ENCODE measurements at regions not wholly inside any gene's neighbourhood (a gene's known extent, or its start where the extent isn't known, plus 50 kb on each side); places are given as distances from the start of the nearest gene placed in this dataset.
A peak's percentile ranks its signal among the peaks of the same experiment; 100 is the strongest.

- no peak for DNase-seq (ENCODE audit: low read depth)
- no peak for TF ChIP-seq CTCF (IDR thresholded peaks at IDR 0.05; ENCODE audit: insufficient read depth, low read depth, low read length, missing control alignments)
- H3K4me3 ChIP-seq (ENCODE audit: low read length), result peak overlapping the region; percentile 76
Measured at GRCh38 chr1:201740670-201741111, 88.3 kb upstream of the IPO9 start.

GRCh38 chr1:201741763-201742342 lies 87.1 kb upstream of the IPO9 start:
- no peak overlapping the region for H3K4me3 ChIP-seq (ENCODE audit: low read length)
- peak; percentile 78 for DNase-seq (ENCODE audit: low read depth)
- no peak for TF ChIP-seq CTCF (IDR thresholded peaks at IDR 0.05; ENCODE audit: insufficient read depth, low read depth, low read length, missing control alignments)

DNA sequence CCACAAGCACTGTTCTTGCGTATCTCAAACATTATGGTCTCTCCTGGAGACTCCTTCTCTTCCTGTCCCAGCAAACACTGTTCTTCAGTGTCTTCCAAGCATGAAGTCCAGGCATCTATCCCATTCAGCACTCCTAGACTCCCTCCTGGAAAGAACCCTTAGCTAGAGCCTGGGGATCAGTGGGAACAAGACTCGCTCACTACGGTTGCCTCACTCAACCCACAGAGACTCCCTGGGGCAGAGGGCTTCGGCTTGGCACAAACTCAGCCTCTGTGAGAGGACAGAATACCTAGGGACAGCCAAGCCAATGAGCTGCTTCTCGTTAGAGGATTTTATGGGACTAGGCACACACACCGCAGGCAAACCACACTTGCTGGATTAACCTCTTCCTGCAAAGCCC lies 86.5 kb upstream of the IPO9 start:
- H3K4me3 ChIP-seq (ENCODE audit: low read length), result no peak overlapping the region
- DNase-seq (ENCODE audit: low read depth), result no peak
- no peak for TF ChIP-seq CTCF (IDR thresholded peaks at IDR 0.05; ENCODE audit: insufficient read depth, low read depth, low read length, missing control alignments)

DNA sequence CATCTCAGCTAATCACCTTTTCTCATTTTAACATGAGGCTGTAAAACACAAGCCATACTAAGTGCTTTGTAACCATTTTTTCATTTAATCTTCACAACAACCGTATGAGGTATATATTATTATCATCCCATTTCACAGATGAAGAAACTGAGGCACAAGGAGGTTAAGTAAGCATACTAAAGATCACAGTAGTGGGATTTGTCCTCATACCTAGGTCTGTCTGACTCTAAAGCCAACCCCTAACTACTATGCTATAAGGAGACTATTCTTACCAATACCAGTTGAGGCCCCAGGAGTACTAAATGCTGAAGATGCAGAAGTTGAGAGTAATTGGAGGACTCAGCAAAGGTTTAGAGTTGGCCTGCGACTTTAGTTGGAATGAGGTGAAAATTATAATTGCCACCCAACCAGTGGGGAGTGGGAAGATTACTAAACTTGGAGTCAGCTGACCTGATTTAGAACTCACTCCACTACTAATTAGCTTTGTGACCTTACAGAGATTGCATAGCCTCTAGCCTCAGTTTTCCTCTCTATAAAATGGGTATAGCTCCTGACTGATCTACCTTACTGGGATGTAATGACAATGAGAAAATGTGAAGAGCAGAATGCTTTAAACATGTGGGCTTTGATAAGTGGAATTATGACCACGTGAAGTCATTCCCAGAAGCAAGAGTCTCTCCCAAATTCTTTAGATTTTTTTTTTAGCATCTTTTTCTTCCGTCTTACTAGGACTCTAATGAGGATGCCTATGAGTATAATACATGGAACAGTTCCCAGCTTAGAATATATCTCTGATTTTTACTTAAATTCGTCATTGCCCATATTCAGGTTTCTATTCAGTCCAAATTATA lies 85.8 kb upstream of the IPO9 start:
- no peak for TF ChIP-seq CTCF (IDR thresholded peaks at IDR 0.05; ENCODE audit: insufficient read depth, low read depth, low read length, missing control alignments)
- no peak overlapping the region for H3K4me3 ChIP-seq (ENCODE audit: low read length)
- no peak for DNase-seq (ENCODE audit: low read depth)

GRCh38 chr1:201745023-201745422 lies 83.9 kb upstream of the IPO9 start:
- no peak overlapping the region for H3K4me3 ChIP-seq (ENCODE audit: low read length)
- peak; percentile 74 for DNase-seq (ENCODE audit: low read depth)
- no peak for TF ChIP-seq CTCF (IDR thresholded peaks at IDR 0.05; ENCODE audit: insufficient read depth, low read depth, low read length, missing control alignments)

GRCh38 chr1:201746156-201746555 lies 82.8 kb upstream of the IPO9 start:
- TF ChIP-seq CTCF (IDR thresholded peaks at IDR 0.05; ENCODE audit: insufficient read depth, low read depth, low read length, missing control alignments), result no peak
- no peak overlapping the region for H3K4me3 ChIP-seq (ENCODE audit: low read length)
- no peak for DNase-seq (ENCODE audit: low read depth)
